ENCODE measurements at regions not wholly inside any gene's neighbourhood (a gene's known extent, or its start where the extent isn't known, plus 50 kb on each side); places are given as distances from the start of the nearest gene placed in this dataset.

DNA sequence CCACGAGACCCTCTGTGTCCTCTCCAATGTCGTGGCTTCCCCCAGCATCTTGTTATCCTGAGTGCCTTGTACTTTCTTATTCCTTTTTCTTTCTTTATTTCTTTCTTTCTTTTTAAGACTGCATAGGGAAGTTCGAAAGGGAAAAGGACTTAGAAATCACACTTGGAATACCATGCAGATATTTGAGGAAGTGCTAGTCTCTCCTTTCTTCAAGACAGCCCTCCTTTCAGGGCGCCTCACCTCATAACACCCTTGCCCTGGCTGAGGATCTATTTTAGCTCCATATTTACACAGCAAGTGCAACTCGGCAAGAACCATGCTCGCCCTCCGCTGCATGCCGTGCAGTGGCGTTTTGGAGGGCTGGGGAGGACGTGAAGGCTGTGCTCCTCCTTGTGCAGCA is 232.3 kb upstream of the GLI3 start (continued):
- TF ChIP-seq POLR2AphosphoS5 (IDR thresholded peaks at IDR 0.05; ENCODE audit: low read depth, low read length) (no peak), TBP (IDR thresholded peaks at IDR 0.05; ENCODE audit: low read depth, low read length) (no peak), JUND (IDR thresholded peaks at IDR 0.05; ENCODE audit: low read length) (no peak), KDM4A (IDR thresholded peaks at IDR 0.05; ENCODE audit: low read depth, low read length, severe bottlenecking) (no peak), POU5F1 (IDR thresholded peaks at IDR 0.05; ENCODE audit: low read depth, low read length) (no peak), RAD21 (IDR thresholded peaks at IDR 0.05 in 1 of 2, conservative IDR thresholded peaks at IDR 0.05 in 1 of 2; ENCODE audit: low read depth in 2 of 2, low read length in 2 of 2) (no peak), YY1 (IDR thresholded peaks at IDR 0.05; ENCODE audit: low read depth, low read length) (no peak), ZNF274 (IDR thresholded peaks at IDR 0.05; ENCODE audit: borderline replicate concordance, extremely low read depth, low read length) (no peak), CTBP2 (IDR thresholded peaks at IDR 0.05; ENCODE audit: borderline replicate concordance, insufficient read depth, insufficient read length, low read length) (no peak)

Data from H1 (cell line).